ENCODE measurements at regions not wholly inside any gene's neighbourhood (a gene's known extent, or its start where the extent isn't known, plus 50 kb on each side); places are given as distances from the start of the nearest gene placed in this dataset.

DNA sequence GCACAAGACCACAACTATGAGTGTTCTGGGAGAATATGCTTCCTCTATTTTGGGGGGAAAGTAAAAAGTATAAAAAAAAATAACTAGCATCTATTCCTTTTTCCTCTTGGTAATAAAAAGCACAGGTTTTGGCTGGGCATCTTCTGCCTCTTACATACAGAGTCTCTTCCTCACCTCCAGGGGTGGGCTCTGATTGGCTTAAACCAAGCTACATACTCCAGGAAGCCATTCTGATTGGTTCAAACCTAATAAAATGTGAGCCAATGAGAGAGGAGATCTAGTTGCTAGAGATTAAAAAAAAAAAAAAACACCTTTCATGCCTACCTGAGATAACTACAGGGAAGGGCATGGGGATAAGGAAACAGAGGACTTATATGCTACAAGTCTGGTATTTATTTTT lies 365.9 kb upstream of the ERCC4 start:
- no peak for TF ChIP-seq POLR2A (IDR thresholded peaks at IDR 0.05)
- TF ChIP-seq, protein P1, sequence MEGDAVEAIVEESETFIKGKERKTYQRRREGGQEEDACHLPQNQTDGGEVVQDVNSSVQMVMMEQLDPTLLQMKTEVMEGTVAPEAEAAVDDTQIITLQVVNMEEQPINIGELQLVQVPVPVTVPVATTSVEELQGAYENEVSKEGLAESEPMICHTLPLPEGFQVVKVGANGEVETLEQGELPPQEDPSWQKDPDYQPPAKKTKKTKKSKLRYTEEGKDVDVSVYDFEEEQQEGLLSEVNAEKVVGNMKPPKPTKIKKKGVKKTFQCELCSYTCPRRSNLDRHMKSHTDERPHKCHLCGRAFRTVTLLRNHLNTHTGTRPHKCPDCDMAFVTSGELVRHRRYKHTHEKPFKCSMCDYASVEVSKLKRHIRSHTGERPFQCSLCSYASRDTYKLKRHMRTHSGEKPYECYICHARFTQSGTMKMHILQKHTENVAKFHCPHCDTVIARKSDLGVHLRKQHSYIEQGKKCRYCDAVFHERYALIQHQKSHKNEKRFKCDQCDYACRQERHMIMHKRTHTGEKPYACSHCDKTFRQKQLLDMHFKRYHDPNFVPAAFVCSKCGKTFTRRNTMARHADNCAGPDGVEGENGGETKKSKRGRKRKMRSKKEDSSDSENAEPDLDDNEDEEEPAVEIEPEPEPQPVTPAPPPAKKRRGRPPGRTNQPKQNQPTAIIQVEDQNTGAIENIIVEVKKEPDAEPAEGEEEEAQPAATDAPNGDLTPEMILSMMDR (IDR thresholded peaks at IDR 0.05) = no peak
